ENCODE measurements at regions not wholly inside any gene's neighbourhood (a gene's known extent, or its start where the extent isn't known, plus 50 kb on each side); places are given as distances from the start of the nearest gene placed in this dataset.
"Not testable (repeated sequence)": the region's sequence is repeated elsewhere in the genome, so short reads cannot be mapped to it uniquely, and the experiment has no call there.

DNA sequence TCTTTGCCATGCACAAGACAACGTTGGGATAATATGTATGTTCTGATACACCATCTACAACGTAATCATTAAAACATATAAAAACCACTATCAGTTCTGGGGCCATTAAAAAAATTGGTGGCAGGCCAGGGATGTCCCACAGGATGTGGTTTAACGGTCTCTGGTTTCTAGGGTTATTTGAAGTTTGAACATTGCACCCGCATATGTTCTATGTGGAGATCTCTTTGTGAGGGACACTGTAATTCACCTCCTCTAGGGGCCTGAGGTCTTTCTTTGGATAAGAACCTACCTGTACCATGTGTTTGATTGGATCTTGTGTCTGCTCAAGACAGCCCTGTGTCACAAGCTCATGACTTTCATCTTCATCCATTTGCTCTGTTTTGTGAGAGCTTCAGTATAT is 73.2 kb downstream of the GGTLC2 start:
- no peak for DNase-seq

DNA sequence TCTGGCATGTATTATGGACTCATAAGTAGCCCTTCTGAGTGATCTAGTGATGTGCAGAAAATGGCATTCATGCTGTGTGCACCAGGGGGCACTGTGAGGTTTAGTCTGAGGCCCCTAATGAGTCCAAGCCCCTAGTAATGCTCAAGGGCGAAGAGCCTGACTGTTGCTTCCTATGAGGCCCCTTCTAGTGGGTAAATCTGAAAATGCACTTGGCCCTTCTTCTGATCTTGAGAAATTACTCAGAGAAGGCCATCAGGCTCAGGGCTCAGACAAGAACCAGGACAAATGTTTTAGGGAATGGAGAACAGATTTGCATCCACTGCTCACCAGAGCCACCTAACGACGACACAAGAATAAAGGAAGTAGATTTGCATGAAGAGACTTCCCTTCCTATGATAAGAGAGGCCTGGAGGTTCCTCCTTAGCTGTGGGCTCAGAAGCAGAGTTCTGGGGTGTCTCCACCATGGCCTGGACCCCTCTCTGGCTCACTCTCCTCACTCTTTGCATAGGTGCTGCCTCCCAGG is 75.8 kb downstream of the GGTLC2 start:
- DNase-seq: peak in 2 of 6 experiments; percentile 12 to 38

- no peak for DNase-seq
Measured at GRCh38 chr22:22720724-22721261, 76.4 kb downstream of the GGTLC2 start.

GRCh38 chr22:22721681-22722354 is 77.4 kb downstream of the GGTLC2 start:
- no peak for DNase-seq

GRCh38 chr22:22728382-22728781 is 84.0 kb downstream of the GGTLC2 start:
- no peak for DNase-seq

DNA sequence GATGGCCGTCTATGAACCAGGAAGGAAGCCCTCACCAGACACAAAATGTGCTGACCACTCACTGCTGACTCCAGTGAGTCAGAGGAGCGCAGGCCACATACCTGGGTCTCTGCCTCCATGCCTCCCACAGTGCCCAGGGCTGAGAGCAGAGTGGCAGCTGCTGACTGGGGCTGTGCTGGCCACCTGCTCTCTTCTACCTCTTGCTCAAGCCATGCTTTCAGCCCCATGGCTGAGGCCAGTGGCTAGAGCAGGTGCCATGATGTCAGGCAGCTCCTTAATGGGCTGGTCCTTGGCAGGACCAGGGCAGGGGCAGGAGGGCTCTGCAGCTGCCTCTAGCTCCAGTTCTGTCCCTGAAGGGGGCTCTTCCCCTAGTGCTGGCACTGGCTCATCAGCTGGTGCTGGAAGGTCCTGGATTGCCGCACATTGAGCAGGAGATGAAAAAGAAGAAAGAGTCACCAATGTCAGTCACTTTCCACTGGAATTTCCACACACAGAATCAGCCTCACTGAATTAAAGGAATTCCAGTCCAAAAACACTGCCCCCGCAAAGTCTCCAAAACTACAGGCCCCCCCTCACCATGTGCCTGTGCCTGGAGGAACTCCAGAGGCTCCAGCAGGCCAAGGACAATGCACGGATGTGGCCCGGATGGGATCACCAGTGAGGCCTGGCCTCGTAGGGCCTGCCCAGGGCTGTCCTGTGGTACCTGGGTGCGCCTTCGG is 86.4 kb downstream of the GGTLC2 start:
- DNase-seq: no peak

DNA sequence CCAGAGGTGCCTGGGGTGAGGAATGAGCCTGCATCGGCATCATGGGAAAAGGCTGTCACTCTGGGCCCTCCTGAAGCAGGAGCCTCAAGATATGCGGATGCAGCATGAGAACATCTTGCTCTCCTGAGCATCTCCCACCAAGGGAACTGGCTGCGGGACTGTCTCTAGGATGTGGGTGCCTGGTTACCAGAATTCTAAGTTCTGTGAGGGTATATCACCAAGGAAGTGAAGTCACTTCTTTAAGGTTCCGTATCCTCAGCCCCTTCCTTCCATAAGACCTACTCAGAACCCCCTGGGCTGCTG is 86.9 kb downstream of the GGTLC2 start:
- DNase-seq: no peak

GRCh38 chr22:22733006-22733405 is 88.6 kb downstream of the GGTLC2 start:
- not testable (repeated sequence) for DNase-seq

DNA sequence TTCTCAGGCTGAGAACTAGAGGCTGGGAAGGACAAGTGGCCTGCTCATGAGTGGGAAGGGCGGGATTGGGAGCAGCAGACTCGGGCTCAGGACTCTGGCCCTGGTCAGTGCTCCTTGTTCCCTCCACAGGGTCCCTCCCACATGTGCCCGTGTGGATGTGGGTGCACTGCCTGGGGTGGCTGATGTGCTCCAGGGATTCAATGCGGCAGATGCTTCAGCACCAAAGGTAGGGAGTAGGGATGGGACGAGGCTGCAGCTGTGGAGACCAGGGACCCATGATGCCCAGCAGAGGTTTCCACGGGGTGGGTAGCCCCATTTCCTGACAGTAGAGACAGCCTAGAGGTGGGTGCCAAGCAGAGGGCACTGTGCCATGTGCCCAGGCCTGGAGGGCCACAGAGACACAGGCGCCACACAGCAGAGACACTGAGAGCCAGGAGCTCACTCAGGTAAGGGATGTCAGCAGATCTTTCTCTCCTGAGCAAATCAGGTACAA is 89.5 kb downstream of the GGTLC2 start:
- no peak for DNase-seq

DNA sequence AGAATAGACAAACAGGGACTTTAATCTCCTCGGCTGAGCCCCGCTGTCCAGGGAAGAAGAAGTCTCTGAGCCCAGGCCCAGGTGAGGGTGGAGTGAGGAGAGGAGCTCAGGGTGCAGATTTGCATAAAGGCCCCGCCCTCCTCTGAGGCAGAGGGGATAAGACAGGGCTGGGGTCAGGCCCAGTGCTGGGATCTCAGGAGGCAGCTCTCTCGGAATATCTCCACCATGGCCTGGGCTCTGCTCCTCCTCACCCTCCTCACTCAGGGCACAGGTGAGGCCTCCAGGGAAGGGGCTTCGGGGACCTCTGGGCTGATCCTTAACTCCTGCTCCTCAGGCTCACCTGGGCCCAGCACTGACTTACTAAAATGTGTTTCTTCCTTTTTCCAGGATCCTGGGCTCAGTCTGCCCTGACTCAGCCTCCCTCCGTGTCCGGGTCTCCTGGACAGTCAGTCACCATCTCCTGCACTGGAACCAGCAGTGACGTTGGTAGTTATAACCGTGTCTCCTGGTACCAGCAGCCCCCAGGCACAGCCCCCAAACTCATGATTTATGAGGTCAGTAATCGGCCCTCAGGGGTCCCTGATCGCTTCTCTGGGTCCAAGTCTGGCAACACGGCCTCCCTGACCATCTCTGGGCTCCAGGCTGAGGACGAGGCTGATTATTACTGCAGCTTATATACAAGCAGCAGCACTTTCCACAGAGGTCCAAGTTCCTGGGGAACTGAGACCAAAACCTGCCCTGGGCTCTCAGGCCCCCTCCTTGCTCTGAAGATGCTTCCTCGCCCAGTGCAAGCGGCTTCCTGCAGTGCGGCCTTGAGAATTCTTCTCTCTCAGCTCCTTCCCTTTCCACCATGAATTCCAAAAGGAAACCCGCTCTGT is 90.2 kb downstream of the GGTLC2 start:
- DNase-seq: not testable (repeated sequence)

GRCh38 chr22:22735276-22735675 is 90.9 kb downstream of the GGTLC2 start:
- DNase-seq: not testable (repeated sequence)

DNA sequence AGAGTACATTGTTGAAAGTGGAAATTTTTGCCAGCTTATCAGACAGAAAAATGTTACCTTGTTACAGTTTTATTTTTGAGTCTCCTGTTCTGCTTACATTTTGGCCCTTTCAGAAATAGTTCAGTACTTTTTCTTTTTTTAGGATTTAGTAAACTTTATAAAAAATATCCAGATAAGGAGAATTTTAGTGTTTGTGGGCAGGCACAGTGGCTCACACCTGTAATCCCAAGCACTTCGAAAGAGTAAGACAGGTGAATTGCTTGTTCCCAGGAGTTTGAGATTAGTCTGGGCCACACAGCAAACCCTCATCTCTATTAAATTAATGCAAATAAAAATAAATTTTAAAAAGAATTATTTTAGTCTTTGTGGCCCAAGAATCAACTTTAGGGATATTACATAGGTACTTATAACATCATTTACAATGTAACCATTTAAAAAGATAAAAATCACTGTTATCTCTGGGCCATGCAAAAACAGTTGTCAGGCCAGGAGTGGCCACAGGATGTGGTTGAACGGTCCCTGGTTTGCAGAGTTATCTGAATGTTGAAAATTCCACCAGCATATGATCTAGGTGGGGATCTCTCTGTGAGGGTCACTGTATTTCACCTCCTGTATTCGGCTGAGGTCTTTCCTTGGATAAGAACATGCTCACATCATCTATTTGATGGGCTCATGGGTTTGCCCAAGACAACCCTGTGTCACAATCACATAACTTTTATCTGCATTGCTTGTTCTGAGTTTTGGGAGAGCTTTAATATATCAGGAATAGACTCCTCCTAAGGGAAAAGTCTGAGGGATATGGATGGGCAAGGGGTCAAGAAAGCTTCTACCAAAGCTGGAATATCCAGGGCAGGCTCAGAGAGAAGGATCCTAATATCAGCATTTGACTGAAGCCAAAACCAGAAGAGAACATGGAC is 91.5 kb downstream of the GGTLC2 start:
- no peak for DNase-seq

- DNase-seq: no peak
Measured at GRCh38 chr22:22737590-22737989, 93.2 kb downstream of the GGTLC2 start.

DNA sequence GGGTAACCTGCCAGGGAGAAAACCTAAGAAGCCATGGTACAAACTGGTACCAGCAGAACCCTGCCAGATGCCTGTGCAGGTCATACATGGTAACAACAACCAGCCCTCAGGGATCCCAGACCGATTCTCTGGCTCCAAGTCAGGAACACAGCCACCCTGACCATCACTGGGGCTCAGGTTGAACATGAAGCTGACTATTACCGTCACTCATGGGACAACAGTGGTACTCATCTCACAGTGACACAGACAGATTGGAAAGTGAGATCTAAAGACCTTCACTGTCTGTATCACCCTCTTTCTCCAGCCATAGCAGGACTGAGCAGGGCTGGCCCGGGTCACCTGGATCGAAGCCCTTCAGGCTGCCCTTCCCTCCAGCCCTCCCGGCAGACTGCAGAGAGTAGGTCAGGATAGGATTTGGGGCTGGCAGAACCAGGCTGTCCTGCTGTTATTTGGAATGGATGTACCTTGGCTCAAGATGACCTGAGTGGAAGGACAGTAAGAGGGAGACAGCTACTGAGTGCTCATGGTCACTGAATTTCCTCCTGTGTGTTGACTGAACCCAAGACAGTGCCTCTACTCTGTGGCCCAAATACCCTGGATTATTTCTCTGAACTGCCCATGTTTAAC is 94.7 kb downstream of the GGTLC2 start:
- DNase-seq: no peak

DNA sequence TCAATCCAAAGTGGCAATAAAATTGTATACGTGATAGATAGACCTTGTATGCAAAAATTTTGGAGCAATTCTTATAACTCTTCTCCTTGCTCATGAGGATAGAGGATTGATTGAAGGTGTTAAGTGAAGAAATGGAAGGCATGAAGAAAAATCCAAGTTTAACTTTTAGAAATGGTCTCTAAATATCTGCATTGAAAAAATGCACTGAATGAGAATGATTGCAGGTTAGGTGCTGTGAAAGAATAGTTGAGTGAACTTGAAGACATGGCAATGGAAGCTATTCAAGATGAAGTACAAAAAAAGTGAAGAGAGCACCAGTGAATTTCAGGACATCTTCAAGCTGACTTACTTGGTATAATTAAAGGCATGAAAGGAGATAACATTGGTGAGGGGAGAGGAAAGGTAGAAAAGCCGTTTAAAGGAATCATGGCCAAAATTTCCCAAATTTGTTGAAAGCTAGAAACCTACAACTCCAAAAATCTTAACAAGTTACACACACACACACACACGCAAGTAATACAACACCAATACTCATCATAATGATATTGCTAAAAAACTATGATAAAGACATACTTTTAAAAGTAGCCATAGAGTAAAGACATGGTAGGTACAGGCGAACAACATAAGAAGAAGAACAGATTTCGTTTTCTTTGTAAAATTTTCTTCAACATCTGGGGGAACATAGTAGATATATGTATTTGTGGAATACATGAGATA is 96.3 kb downstream of the GGTLC2 start:
- no peak for DNase-seq

- no peak for DNase-seq
Measured at GRCh38 chr22:22741843-22742242, 97.4 kb downstream of the GGTLC2 start.

DNA sequence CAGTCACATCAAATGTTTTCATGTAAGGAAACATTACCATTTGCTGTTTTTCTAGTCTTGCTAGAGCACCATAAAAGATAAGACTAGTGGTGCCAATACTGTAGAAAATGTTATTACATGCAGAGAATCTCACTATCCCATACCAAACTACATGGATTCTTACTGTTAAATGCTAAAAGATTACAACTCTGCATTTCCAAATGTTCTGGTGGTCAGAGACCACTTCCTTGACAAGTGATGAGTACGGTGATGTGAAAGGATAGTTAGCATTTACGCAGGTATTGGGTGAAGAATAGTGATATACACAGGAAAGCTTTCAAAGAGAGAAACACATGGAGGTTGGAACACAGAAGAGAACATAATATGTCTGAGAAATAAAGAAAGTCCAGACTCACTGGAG is 98.2 kb downstream of the GGTLC2 start:
- no peak for DNase-seq

GRCh38 chr22:22743128-22743760 is 98.8 kb downstream of the GGTLC2 start:
- DNase-seq: no peak

- DNase-seq: no peak
Measured at GRCh38 chr22:22744412-22745224, 100.2 kb downstream of the GGTLC2 start.

Measured in stimulated activated naive CD4-positive, alpha-beta T cell (primary cell).